ENCODE measurements at regions not wholly inside any gene's neighbourhood (a gene's known extent, or its start where the extent isn't known, plus 50 kb on each side); places are given as distances from the start of the nearest gene placed in this dataset.

GRCh38 chr7:85883-86515, 106.4 kb upstream of the FAM20C start:
- DNase-seq = no peak

GRCh38 chr7:86629-87028, 105.7 kb upstream of the FAM20C start:
- no peak for DNase-seq

GRCh38 chr7:87047-87446, 105.3 kb upstream of the FAM20C start:
- no peak for DNase-seq

- DNase-seq = no peak
These were observed 104.7 kb upstream of the FAM20C start for GRCh38 chr7:87671-88070.

GRCh38 chr7:88095-88926, 104.1 kb upstream of the FAM20C start:
- DNase-seq = no peak

GRCh38 chr7:88927-89231, 103.5 kb upstream of the FAM20C start:
- DNase-seq = no peak

GRCh38 chr7:89232-90019, 102.9 kb upstream of the FAM20C start:
- no peak for DNase-seq

- DNase-seq = no peak
These were observed 102.0 kb upstream of the FAM20C start for GRCh38 chr7:90111-91063.

- no peak for DNase-seq
These were observed 100.8 kb upstream of the FAM20C start for GRCh38 chr7:91396-92175.

- DNase-seq = no peak
These were observed 100.1 kb upstream of the FAM20C start for GRCh38 chr7:92231-92674.

- no peak for DNase-seq
These were observed 99.3 kb upstream of the FAM20C start for GRCh38 chr7:92888-93672.

- DNase-seq = no peak
These were observed 98.0 kb upstream of the FAM20C start for GRCh38 chr7:94251-94801.

GRCh38 chr7:95180-95862, 97.0 kb upstream of the FAM20C start:
- no peak for DNase-seq

- no peak for DNase-seq
These were observed 96.5 kb upstream of the FAM20C start for GRCh38 chr7:95863-96260.

- no peak for DNase-seq
These were observed 95.5 kb upstream of the FAM20C start for GRCh38 chr7:96861-97260.

- no peak for DNase-seq
These were observed 95.0 kb upstream of the FAM20C start for GRCh38 chr7:97310-97841.

- DNase-seq = no peak
These were observed 91.0 kb upstream of the FAM20C start for GRCh38 chr7:101146-102046.

GRCh38 chr7:102047-102711, 90.2 kb upstream of the FAM20C start:
- DNase-seq = no peak
